OCI-LY7 (cell line): ENCODE measurements at regions not wholly inside any gene's neighbourhood (a gene's known extent, or its start where the extent isn't known, plus 50 kb on each side); places are given as distances from the start of the nearest gene placed in this dataset.

Experiments used
- BruUV-seq: library from RNA; stranded (reverse); fragments of 400-500 nt; replicated peaks from 2 replicates; lab custom pipeline; 2021; lab: Mats Ljungman, UMichigan
- CTCF ChIA-PET: fragments of 300-600 bp; sonication (Branson Sonifier 250); formaldehyde crosslinking; loops from one replicate; lab custom pipeline; 2022; ENCODE audit warnings: antibody characterized with exemption; ENCODE audit not compliant: unreplicated experiment; lab: Charles Lee
- POLR2A ChIA-PET: fragments of 300-600 bp; sonication (Branson Sonifier 250); formaldehyde crosslinking; loops from one replicate; lab custom pipeline; 2022; ENCODE audit warnings: antibody characterized with exemption; lab: Charles Lee
- DNase-seq: peaks from one replicate; pipeline ENCODE4 v3.0.0-alpha.2; 2015; ENCODE audit warnings: low spot score
- H2AFZ ChIP-seq: fragments of 200-600 bp; sonication (generic), shearing (Covaris generic); 2 replicates; pipeline ENCODE4 v1.6.1; 2014; ENCODE audit warnings: mild to moderate bottlenecking, antibody characterized with exemption, low read length, moderate library complexity
- H3K27ac ChIP-seq: fragments of 200-600 bp; sonication (generic); 2 replicates; pipeline ENCODE4 v1.5.1; 2014; ENCODE audit warnings: mixed run types, low read depth, mild to moderate bottlenecking, moderate library complexity, low read length, inconsistent platforms; ENCODE audit not compliant: poor library complexity, severe bottlenecking
- H3K36me3 ChIP-seq: fragments of 200-600 bp; sonication (generic); 2 replicates; pipeline ENCODE4 v1.6.1; 2014; ENCODE audit warnings: mild to moderate bottlenecking, antibody characterized with exemption, low read length, moderate library complexity, mixed read lengths; ENCODE audit not compliant: insufficient read depth
- H3K4me1 ChIP-seq: fragments of 200-600 bp; sonication (generic); 2 replicates; pipeline ENCODE4 v1.5.1; 2014; ENCODE audit warnings: mild to moderate bottlenecking, low read length; ENCODE audit not compliant: insufficient read depth, poor library complexity, severe bottlenecking
- H3K4me2 ChIP-seq: fragments of 200-600 bp; sonication (generic); 2 replicates; pipeline ENCODE4 v1.6.1; 2014; ENCODE audit warnings: mild to moderate bottlenecking, low read length
- H3K4me3 ChIP-seq: fragments of 200-600 bp; sonication (generic); 2 replicates; pipeline ENCODE4 v1.5.1; 2014; ENCODE audit warnings: mild to moderate bottlenecking, low read depth, low read length; ENCODE audit not compliant: poor library complexity, severe bottlenecking
- H3K79me2 ChIP-seq: fragments of 200-600 bp; sonication (generic); 2 replicates; pipeline ENCODE4 v1.6.1; 2016; ENCODE audit warnings: low read depth, mild to moderate bottlenecking, low read length, moderate library complexity, mixed read lengths; ENCODE audit not compliant: insufficient read depth
- H3K9me2 ChIP-seq: fragments of 200-600 bp; sonication (generic); 2 replicates; pipeline ENCODE4 v1.6.1; 2016; ENCODE audit warnings: mild to moderate bottlenecking, low read length, mixed read lengths; ENCODE audit not compliant: insufficient read depth
- H3K9me3 ChIP-seq: fragments of 200-600 bp; sonication (generic); 2 replicates; pipeline ENCODE4 v1.6.1; 2014; ENCODE audit warnings: mild to moderate bottlenecking, mixed run types, low read length, mixed read lengths
- H4K20me1 ChIP-seq: fragments of 200-600 bp; sonication (generic); 2 replicates; pipeline ENCODE4 v1.6.1; 2014; ENCODE audit warnings: mild to moderate bottlenecking, antibody characterized with exemption, low read length, moderate library complexity, mixed read lengths; ENCODE audit not compliant: insufficient read depth
- CTCF ChIP-seq: fragments of 200-600 bp; sonication (generic); conservative IDR thresholded peaks from 2 replicates; pipeline ENCODE4 v1.5.1; 2014; ENCODE audit warnings: mild to moderate bottlenecking, antibody characterized with exemption, low read length, moderate library complexity, mixed read lengths
- EZH2phosphoT487 ChIP-seq: fragments of 200-600 bp; sonication (generic); IDR thresholded peaks from 2 replicates; pipeline ENCODE4 v1.6.1; 2018; ENCODE audit warnings: low read depth, borderline replicate concordance, mild to moderate bottlenecking, mixed run types, antibody characterized with exemption, low read length, moderate library complexity, mixed read lengths
- intact Hi-C: fragments of 100-400 bp; cut with micrococcal nuclease; formaldehyde crosslinking; loops from one replicate; pipeline ENCODE4 v1.10.0; 2022; ENCODE audit not compliant: unreplicated experiment

GRCh38 chr2:78506301-78506700 is 519.2 kb upstream of the REG3G start:
- no peaks in the 10 kb centered on the region for H3K4me1 ChIP-seq
- H3K9me2 ChIP-seq: no peaks in the 10 kb centered on the region
- intact Hi-C loops: no loop called here
- no peak overlapping the region for H3K27ac ChIP-seq
- no peak overlapping the region for H3K4me3 ChIP-seq
- no peaks in the 10 kb centered on the region for H3K9me3 ChIP-seq
- H4K20me1 ChIP-seq: no peaks in the 10 kb centered on the region
- no peak for DNase-seq
- no peak overlapping the region for H3K4me2 ChIP-seq
- no peak overlapping the region for H2AFZ ChIP-seq
- H3K36me3 ChIP-seq: no peaks in the 10 kb centered on the region
- ChIA-PET POLR2A (no interaction called here), CTCF (no interaction called here)
- H3K79me2 ChIP-seq: no peaks in the 10 kb centered on the region
- BruUV-seq: no TSS peak
- TF ChIP-seq CTCF (no peak), EZH2phosphoT487 (no peak)

GRCh38 chr2:78521938-78522337 is 503.6 kb upstream of the REG3G start:
- DNase-seq: no peak
- Histone ChIP-seq H3K9me2 (no peaks in the 10 kb centered on the region), H3K79me2 (no peaks in the 10 kb centered on the region), H3K27ac (no peak overlapping the region), H4K20me1 (no peaks in the 10 kb centered on the region), H2AFZ (no peak overlapping the region), H3K9me3 (no peaks in the 10 kb centered on the region), H3K4me1 (no peaks in the 10 kb centered on the region), H3K4me2 (no peak overlapping the region), H3K4me3 (no peak overlapping the region), H3K36me3 (no peaks in the 10 kb centered on the region)
- POLR2A ChIA-PET: no interaction called here
- intact Hi-C loops: no loop called here
- TF ChIP-seq CTCF: no peak
- no peak for TF ChIP-seq EZH2phosphoT487
- CTCF ChIA-PET: no interaction called here
- no TSS peak for BruUV-seq

- intact Hi-C loops: no loop called here
- Histone ChIP-seq H3K79me2 (no peaks in the 10 kb centered on the region), H3K4me3 (no peak overlapping the region), H3K9me3 (no peaks in the 10 kb centered on the region), H4K20me1 (no peaks in the 10 kb centered on the region), H2AFZ (no peak overlapping the region), H3K4me2 (no peak overlapping the region), H3K27ac (no peak overlapping the region), H3K4me1 (no peaks in the 10 kb centered on the region), H3K36me3 (no peaks in the 10 kb centered on the region), H3K9me2 (no peaks in the 10 kb centered on the region)
- ChIA-PET POLR2A (interaction anchor here (0.6 kb wide), 3 partner anchors 16 to 558 kb away, joined by 3 read pairs; no protein-coding TSS in a partner anchor), CTCF (no interaction called here)
- BruUV-seq: no TSS peak
- DNase-seq: no peak
- TF ChIP-seq EZH2phosphoT487: no peak
These were observed 492.6 kb upstream of the REG3G start for GRCh38 chr2:78532762-78533379.
